Ectodermal cell (in vitro differentiated cells): ENCODE measurements at regions not wholly inside any gene's neighbourhood (a gene's known extent, or its start where the extent isn't known, plus 50 kb on each side); places are given as distances from the start of the nearest gene placed in this dataset.

Source experiments
- H3K27ac ChIP-seq: 2 replicates; pipeline ENCODE4 v1.7.0; 2013; ENCODE audit warnings: mild to moderate bottlenecking, low read depth, low read length; ENCODE audit not compliant: insufficient read depth, poor library complexity, severe bottlenecking
- H3K27me3 ChIP-seq: 2 replicates; pipeline ENCODE4 v1.7.0; 2013; ENCODE audit warnings: mild to moderate bottlenecking, low read length; ENCODE audit not compliant: insufficient read depth, control insufficient read depth, poor library complexity, severe bottlenecking
- H3K36me3 ChIP-seq: one replicate; pipeline ENCODE4 v1.7.0; 2013; ENCODE audit warnings: low read length; ENCODE audit not compliant: control insufficient read depth, insufficient read depth
- H3K4me1 ChIP-seq: one replicate; pipeline ENCODE4 v1.7.0; 2013; ENCODE audit warnings: low read length; ENCODE audit not compliant: control insufficient read depth, insufficient read depth
- H3K4me3 ChIP-seq: 2 replicates; pipeline ENCODE4 v1.7.0; 2013; ENCODE audit warnings: low read depth, low read length, control low read depth; ENCODE audit not compliant: insufficient read depth
- H3K9me3 ChIP-seq: 2 replicates; pipeline ENCODE4 v1.7.0; 2013; ENCODE audit warnings: mild to moderate bottlenecking, low read length, moderate library complexity; ENCODE audit not compliant: control insufficient read depth
- WGBS, 2 experiments: methylation state at CpG; one replicate each; pipeline ENCODE4 v1.1.7; 2013; ENCODE audit warnings: missing lambda C conversion rate in 2 of 2; 5-methylcytosine and 5-hydroxymethylcytosine counted together

- WGBS, 2 experiments = 89 to 90% methylated on average over 11 of the region's 11 CpGs
- Histone ChIP-seq H3K4me3 (no peak overlapping the region), H3K27me3 (no peaks in the 10 kb centered on the region), H3K9me3 (no peaks in the 10 kb centered on the region), H3K4me1 (peaks cover 26% of the 10 kb centered on the region), H3K36me3 (no peaks in the 10 kb centered on the region), H3K27ac (no peak overlapping the region)
Measured at GRCh38 chr20:21020659-21021471, 85.3 kb downstream of the LINC00237 start.

DNA sequence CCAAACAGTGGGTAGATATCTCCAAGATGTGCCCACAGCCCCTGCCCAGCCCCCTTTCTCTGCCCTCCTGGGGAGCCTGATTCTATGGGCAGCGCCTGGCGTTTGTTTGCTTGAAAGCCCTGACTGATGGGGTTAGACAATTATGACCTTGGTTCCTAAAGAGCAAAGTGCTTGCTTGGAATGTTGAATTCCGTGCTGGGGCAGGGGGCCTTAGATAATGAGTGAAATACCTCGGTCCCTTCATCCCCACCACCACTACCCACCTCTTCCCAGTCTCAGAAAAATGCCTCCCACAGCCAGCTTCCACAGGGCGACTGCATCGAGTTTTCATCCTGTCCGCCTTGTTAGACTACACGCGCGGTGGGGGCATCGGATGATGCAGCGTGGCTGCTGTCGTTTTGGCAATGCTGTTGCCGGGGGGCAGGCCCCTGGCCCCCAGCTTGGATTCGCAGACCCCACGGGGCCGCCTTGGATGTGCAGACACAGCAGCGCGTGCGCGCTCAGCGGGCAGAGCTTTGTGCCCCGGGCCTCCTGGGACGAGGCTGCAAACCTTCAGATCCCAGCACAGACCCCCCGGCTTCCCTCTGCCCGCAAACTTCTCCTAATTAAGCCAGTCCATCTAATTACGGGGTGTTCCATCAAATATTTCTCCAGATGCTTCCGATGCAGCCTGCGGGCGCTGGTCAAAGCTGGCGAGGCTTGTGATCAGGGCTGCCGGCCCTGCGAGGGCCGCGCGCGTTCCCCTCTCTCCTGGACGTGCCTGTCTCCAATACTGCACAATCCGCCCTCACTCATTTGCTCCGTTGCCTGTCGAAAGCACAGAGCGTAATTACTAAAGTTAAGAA, 86.1 kb downstream of the LINC00237 start:
- Histone ChIP-seq H3K27me3 (no peaks in the 10 kb centered on the region), H3K36me3 (no peaks in the 10 kb centered on the region), H3K27ac (peak overlapping the region; percentile 38), H3K4me1 (peaks cover 26% of the 10 kb centered on the region), H3K9me3 (no peaks in the 10 kb centered on the region), H3K4me3 (no peak overlapping the region)
- WGBS, 2 experiments = 76 to 80% methylated on average over 42 of the region's 42 CpGs

DNA sequence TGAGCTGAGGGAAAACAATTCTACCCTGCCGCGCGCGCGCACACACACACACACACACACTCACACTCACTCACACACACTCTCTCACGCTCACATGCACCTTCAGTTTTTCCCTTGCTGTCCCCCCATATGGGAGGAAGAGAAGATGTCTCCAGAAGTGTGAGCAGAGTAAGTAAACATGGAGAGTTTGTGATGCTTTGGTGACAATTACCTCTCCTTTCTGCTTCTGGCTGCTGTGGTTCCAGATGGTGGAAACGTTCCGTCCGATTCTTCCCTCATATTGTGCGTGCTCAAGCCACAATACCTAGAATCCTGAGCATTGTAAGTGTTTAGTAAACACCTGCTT, 86.7 kb downstream of the LINC00237 start:
- Histone ChIP-seq H3K9me3 (no peaks in the 10 kb centered on the region), H3K36me3 (no peaks in the 10 kb centered on the region), H3K27ac (no peak overlapping the region), H3K27me3 (no peaks in the 10 kb centered on the region), H3K4me1 (peaks cover 26% of the 10 kb centered on the region), H3K4me3 (no peak overlapping the region)
- 66 to 86% methylated on average over 10 of the region's 10 CpGs for WGBS, 2 experiments

DNA sequence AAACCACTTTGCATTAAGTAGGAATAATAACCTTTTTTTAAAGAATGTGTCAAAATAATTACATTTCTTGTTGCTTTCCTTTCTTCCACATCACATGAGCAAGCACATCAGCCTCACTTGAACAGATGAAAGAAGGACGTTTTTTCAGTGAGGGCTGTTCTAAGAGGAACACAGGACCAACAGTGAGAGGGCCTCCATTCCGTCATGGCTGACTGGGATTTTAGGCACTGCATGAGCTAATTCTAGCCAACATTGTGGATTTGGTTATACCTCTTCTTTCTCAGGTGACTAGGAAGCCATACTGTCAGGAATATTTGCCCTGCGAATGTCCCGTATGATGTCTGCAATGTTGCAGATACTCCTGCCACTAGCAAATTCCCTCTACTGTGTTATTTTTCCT, 87.6 kb downstream of the LINC00237 start:
- Histone ChIP-seq H3K4me1 (peaks cover 26% of the 10 kb centered on the region), H3K4me3 (no peak overlapping the region), H3K27me3 (no peaks in the 10 kb centered on the region), H3K36me3 (no peaks in the 10 kb centered on the region), H3K27ac (no peak overlapping the region), H3K9me3 (no peaks in the 10 kb centered on the region)
- 89 to 90% methylated on average over 4 of the region's 4 CpGs for WGBS, 2 experiments

- no peaks in the 10 kb centered on the region for H3K9me3 ChIP-seq
- WGBS, 2 experiments = 92 to 95% methylated on average over 11 of the region's 11 CpGs
- no peak overlapping the region for H3K27ac ChIP-seq
- H3K4me3 ChIP-seq = no peak overlapping the region
- H3K36me3 ChIP-seq = no peaks in the 10 kb centered on the region
- H3K4me1 ChIP-seq = peaks cover 26% of the 10 kb centered on the region
- no peaks in the 10 kb centered on the region for H3K27me3 ChIP-seq
Measured at GRCh38 chr20:21017528-21018085, 88.6 kb downstream of the LINC00237 start.

DNA sequence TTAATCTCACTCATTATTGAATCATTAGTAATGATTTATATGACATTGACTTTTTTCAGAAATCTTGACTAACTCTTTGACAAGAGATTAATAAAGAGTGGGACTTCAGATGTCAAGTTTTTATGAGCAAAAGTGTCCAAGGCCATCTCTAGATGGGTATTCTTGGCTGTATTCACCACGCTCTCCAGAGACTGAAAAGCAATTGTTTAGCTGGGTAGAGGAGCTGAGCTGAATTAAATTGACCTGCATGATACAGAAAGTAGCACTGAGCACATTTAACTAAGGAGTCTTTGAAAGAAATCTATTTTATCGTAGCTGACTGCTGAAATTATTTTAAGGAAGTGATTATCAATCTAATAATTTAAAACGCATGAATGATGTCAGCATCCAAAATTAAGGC, 89.4 kb downstream of the LINC00237 start:
- H3K27ac ChIP-seq = no peak overlapping the region
- no peaks in the 10 kb centered on the region for H3K36me3 ChIP-seq
- H3K4me1 ChIP-seq = peaks cover 26% of the 10 kb centered on the region
- 90 to 93% methylated on average over 3 of the region's 3 CpGs for WGBS, 2 experiments
- H3K9me3 ChIP-seq = no peaks in the 10 kb centered on the region
- H3K4me3 ChIP-seq = no peak overlapping the region
- H3K27me3 ChIP-seq = no peaks in the 10 kb centered on the region

- H3K36me3 ChIP-seq = no peaks in the 10 kb centered on the region
- no peak overlapping the region for H3K4me3 ChIP-seq
- 86 to 95% methylated on average over 1 of the region's 1 CpG for WGBS, 2 experiments
- H3K27ac ChIP-seq = no peak overlapping the region
- no peaks in the 10 kb centered on the region for H3K27me3 ChIP-seq
- peaks cover 7% of the 10 kb centered on the region for H3K4me1 ChIP-seq
- H3K9me3 ChIP-seq = no peaks in the 10 kb centered on the region
Measured at GRCh38 chr20:21014528-21014927, 91.6 kb downstream of the LINC00237 start.

GRCh38 chr20:21008951-21009350, 97.2 kb downstream of the LINC00237 start:
- Histone ChIP-seq H3K4me3 (no peak overlapping the region), H3K9me3 (no peaks in the 10 kb centered on the region), H3K36me3 (no peaks in the 10 kb centered on the region), H3K4me1 (no peaks in the 10 kb centered on the region), H3K27ac (no peak overlapping the region), H3K27me3 (no peaks in the 10 kb centered on the region)
- WGBS, 2 experiments = 92 to 93% methylated on average over 7 of the region's 7 CpGs

GRCh38 chr20:21006611-21007010, 99.5 kb downstream of the LINC00237 start:
- no peak overlapping the region for H3K4me3 ChIP-seq
- no peaks in the 10 kb centered on the region for H3K27me3 ChIP-seq
- no peaks in the 10 kb centered on the region for H3K9me3 ChIP-seq
- no peak overlapping the region for H3K27ac ChIP-seq
- no peaks in the 10 kb centered on the region for H3K4me1 ChIP-seq
- no peaks in the 10 kb centered on the region for H3K36me3 ChIP-seq

DNA sequence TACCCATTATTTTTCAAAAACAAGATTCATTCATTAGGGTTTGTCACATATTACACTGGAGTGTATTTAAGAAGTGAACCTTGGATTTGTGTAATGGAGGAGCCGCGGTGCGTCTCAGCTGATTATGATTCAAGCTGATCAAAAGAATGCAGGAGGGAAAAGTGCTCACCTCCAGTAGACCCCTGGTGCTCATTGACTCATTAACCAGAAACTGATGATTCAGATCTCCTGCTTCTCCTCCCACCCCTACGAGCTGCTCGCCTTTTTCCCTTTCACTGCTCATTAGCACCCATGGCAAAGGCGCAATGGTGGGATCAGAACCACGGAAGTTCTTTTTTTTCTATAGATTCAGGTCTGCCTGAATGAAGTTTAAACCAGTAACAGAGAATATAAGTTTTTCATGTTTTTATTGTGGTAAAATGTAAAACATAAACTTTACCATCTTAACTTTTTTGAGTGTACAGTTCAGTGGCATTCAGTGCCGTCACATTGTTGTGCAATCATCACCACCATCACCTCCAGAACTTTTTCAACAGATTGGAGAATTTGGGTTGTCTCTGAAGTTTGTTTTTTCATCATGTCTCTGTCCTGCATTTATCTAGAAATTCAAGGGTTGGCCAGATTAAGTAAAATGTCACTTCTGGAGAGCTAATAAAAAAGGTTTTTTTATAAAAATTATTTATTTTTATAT, 101.6 kb downstream of the LINC00237 start:
- WGBS, 2 experiments = 88 to 92% methylated on average over 7 to 8 of the region's 8 CpGs
- H3K27me3 ChIP-seq = no peaks in the 10 kb centered on the region
- H3K27ac ChIP-seq = no peak overlapping the region
- no peaks in the 10 kb centered on the region for H3K9me3 ChIP-seq
- no peaks in the 10 kb centered on the region for H3K4me1 ChIP-seq
- no peak overlapping the region for H3K4me3 ChIP-seq
- H3K36me3 ChIP-seq = no peaks in the 10 kb centered on the region
